ENCODE measurements at regions not wholly inside any gene's neighbourhood (a gene's known extent, or its start where the extent isn't known, plus 50 kb on each side); places are given as distances from the start of the nearest gene placed in this dataset.

DNA sequence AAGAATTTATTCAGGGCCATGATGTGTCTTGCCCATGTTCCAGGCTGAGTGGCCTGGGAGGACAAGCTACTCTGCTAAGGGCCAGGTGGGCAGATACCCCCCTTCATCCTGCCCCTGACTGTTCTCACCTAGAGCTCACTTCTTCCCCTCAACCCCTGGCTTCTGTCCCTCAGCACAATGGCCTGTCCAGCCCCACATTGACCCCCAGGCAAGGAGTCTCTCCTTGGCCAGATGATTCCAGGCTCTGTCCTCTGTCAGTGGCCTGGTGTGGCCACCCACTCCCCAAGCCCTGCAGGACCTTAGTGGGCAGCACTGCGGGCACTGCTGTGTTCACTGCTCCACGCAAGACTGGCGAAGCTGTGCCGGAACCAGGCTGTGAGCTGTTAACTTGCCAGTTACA, 460.0 kb downstream of the MATN1 start:
- TF ChIP-seq NFRKB (IDR thresholded peaks at IDR 0.05): no peak
- TF ChIP-seq SP1 (IDR thresholded peaks at IDR 0.05): no peak
- TF ChIP-seq FOXM1 (IDR thresholded peaks at IDR 0.05; ENCODE audit: borderline replicate concordance): no peak
- no peak for TF ChIP-seq FOXA1 (IDR thresholded peaks at IDR 0.05)
- no peak for TF ChIP-seq ELF4 (IDR thresholded peaks at IDR 0.05)
- no peak for TF ChIP-seq ZNF384 (IDR thresholded peaks at IDR 0.05)
